ENCODE measurements at regions not wholly inside any gene's neighbourhood (a gene's known extent, or its start where the extent isn't known, plus 50 kb on each side); places are given as distances from the start of the nearest gene placed in this dataset.

- intact Hi-C loops (cut with DNase I), result no loop called here
- DNase-seq (ENCODE audit: low spot score), result no peak
These were observed 154.7 kb downstream of the KTN1 start for GRCh38 chr14:55734731-55735130.

- intact Hi-C loops (cut with DNase I), result no loop called here
- DNase-seq (ENCODE audit: low spot score), result no peak
These were observed 160.1 kb downstream of the KTN1 start for GRCh38 chr14:55739967-55740648.

GRCh38 chr14:55740649-55740989 lies 160.6 kb downstream of the KTN1 start:
- intact Hi-C loops (cut with DNase I), result no loop called here
- no peak for DNase-seq (ENCODE audit: low spot score)

GRCh38 chr14:55741240-55741639 lies 161.2 kb downstream of the KTN1 start:
- DNase-seq (ENCODE audit: low spot score), result no peak
- intact Hi-C loops (cut with DNase I), result no loop called here

- DNase-seq (ENCODE audit: low spot score), result no peak
- intact Hi-C loops (cut with DNase I), result no loop called here
These were observed 163.5 kb downstream of the KTN1 start for GRCh38 chr14:55743551-55743950.

GRCh38 chr14:55744321-55744720 lies 164.3 kb downstream of the KTN1 start:
- DNase-seq (ENCODE audit: low spot score), result no peak
- intact Hi-C loops (cut with DNase I), result no loop called here

- intact Hi-C loops (cut with DNase I), result no loop called here
- DNase-seq (ENCODE audit: low spot score), result no peak
These were observed 165.9 kb downstream of the KTN1 start for GRCh38 chr14:55745906-55746305.

- DNase-seq (ENCODE audit: low spot score), result no peak
- intact Hi-C loops (cut with DNase I), result no loop called here
These were observed 166.6 kb downstream of the KTN1 start for GRCh38 chr14:55746558-55746957.

- no peak for DNase-seq (ENCODE audit: low spot score)
- intact Hi-C loops (cut with DNase I), result no loop called here
These were observed 167.2 kb downstream of the KTN1 start for GRCh38 chr14:55747186-55747585.

GRCh38 chr14:55749201-55749812 lies 169.3 kb downstream of the KTN1 start:
- no peak for DNase-seq (ENCODE audit: low spot score)
- intact Hi-C loops (cut with DNase I), result no loop called here

- DNase-seq (ENCODE audit: low spot score), result no peak
- intact Hi-C loops (cut with DNase I), result no loop called here
These were observed 169.9 kb downstream of the KTN1 start for GRCh38 chr14:55749946-55750345.

GRCh38 chr14:55752580-55753390 lies 172.8 kb downstream of the KTN1 start:
- intact Hi-C loops (cut with DNase I), result no loop called here
- no peak for DNase-seq (ENCODE audit: low spot score)

- DNase-seq (ENCODE audit: low spot score), result no peak
- intact Hi-C loops (cut with DNase I), result no loop called here
These were observed 174.5 kb downstream of the KTN1 start for GRCh38 chr14:55754471-55754870.

GRCh38 chr14:55754871-55755270 lies 174.9 kb downstream of the KTN1 start:
- intact Hi-C loops (cut with DNase I), result no loop called here

GRCh38 chr14:55756078-55756477 lies 176.1 kb downstream of the KTN1 start:
- intact Hi-C loops (cut with DNase I), result no loop called here
- no peak for DNase-seq (ENCODE audit: low spot score)

More at GRCh38 chr14:55754871-55755270, 174.9 kb downstream of the KTN1 start:
- no peak for DNase-seq (ENCODE audit: low spot score)

- DNase-seq (ENCODE audit: low spot score), result no peak
- intact Hi-C loops (cut with DNase I), result no loop called here
These were observed 176.6 kb downstream of the KTN1 start for GRCh38 chr14:55756557-55756956.

- DNase-seq (ENCODE audit: low spot score), result no peak
- intact Hi-C loops (cut with DNase I), result no loop called here
These were observed 178.8 kb downstream of the KTN1 start for GRCh38 chr14:55758796-55759195.

GRCh38 chr14:55760789-55761566 lies 181.0 kb downstream of the KTN1 start:
- no peak for DNase-seq (ENCODE audit: low spot score)
- intact Hi-C loops (cut with DNase I), result no loop called here

GRCh38 chr14:55761651-55762050 lies 181.6 kb downstream of the KTN1 start:
- intact Hi-C loops (cut with DNase I), result no loop called here
- DNase-seq (ENCODE audit: low spot score), result no peak

- intact Hi-C loops (cut with DNase I), result no loop called here
- no peak for DNase-seq (ENCODE audit: low spot score)
These were observed 182.7 kb downstream of the KTN1 start for GRCh38 chr14:55762595-55763232.
